ENCODE measurements at regions not wholly inside any gene's neighbourhood (a gene's known extent, or its start where the extent isn't known, plus 50 kb on each side); places are given as distances from the start of the nearest gene placed in this dataset.

DNA sequence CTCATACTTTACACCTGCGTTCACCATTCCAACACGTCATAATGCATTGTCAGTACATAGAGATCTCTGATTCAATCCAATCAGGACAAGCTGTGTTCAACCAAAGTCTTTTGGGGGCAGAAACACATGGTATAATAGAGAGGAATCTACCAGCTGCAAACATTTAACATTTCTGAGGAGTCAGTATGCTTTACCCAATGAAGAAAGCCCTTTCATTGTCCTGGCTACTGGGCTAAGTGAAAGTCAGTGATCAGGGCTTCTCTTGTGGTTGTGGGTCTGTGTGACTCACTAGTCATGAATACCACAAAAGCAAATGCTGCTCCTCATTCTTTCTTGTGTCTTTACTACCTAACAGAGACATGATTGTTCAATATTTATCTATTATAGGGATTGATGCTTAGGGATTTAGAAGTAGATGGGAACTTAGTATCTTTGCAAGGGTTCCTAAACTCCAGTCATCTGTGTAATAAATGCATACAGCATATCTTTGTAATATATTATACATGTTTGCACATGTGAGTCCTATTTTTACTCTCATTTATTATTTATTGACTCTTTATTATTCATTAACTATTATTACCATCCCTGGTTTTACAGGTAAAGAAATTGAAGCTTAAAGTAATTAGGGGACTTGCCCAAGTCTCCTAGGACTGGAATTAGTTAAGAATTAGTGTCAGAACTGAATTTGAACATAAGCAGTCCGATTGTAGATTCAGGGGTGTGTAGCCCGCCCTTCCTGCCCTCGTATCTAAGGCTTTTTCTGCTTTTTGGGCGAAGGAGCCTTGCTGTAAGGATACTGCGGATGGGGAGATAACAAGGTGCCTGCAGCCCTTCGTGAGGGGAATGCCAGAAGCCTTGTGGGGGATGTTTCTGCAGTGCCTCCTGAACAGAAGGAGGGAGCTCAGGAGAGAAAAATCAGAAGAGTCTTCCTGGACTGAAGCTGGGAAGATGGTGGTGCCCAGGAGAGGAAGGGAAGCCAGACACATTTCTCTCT lies 353.1 kb upstream of the BOD1L1 start:
- H3K27me3 ChIP-seq (ENCODE audit: insufficient read depth, low read length) = no peaks in the 10 kb centered on the region
- no peaks in the 10 kb centered on the region for H3K4me1 ChIP-seq (ENCODE audit: insufficient read depth, low read length)
- no peak overlapping the region for H2AFZ ChIP-seq (ENCODE audit: low read depth, low read length)
- no peaks in the 10 kb centered on the region for H3K9me3 ChIP-seq (ENCODE audit: low read length)
- H3K36me3 ChIP-seq (ENCODE audit: insufficient read depth, low read length) = no peaks in the 10 kb centered on the region
- H3K4me3 ChIP-seq (ENCODE audit: low read length) = no peak overlapping the region

DNA sequence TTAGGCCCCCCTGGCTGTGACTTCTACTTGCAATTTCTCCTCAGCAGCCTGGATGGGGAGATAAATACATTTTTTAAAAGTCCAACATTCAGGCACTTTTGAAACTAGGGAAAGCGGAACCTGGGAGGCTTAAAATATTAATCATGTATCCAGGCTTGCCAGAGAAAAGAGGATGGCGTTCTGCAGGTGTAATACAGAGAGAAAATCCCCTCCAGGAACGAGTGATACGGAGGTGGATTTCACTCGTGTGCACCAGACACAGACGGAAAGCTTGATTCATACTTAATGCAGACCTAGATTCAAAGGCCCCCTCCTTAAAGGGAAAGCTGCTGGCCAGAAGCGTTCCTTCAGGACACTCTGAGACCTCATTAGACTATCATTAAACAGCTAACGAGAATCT lies 354.0 kb upstream of the BOD1L1 start:
- no peaks in the 10 kb centered on the region for H3K27me3 ChIP-seq (ENCODE audit: insufficient read depth, low read length)
- no peaks in the 10 kb centered on the region for H3K36me3 ChIP-seq (ENCODE audit: insufficient read depth, low read length)
- no peaks in the 10 kb centered on the region for H3K9me3 ChIP-seq (ENCODE audit: low read length)
- no peak overlapping the region for H2AFZ ChIP-seq (ENCODE audit: low read depth, low read length)
- no peak overlapping the region for H3K4me3 ChIP-seq (ENCODE audit: low read length)
- H3K4me1 ChIP-seq (ENCODE audit: insufficient read depth, low read length) = no peaks in the 10 kb centered on the region

DNA sequence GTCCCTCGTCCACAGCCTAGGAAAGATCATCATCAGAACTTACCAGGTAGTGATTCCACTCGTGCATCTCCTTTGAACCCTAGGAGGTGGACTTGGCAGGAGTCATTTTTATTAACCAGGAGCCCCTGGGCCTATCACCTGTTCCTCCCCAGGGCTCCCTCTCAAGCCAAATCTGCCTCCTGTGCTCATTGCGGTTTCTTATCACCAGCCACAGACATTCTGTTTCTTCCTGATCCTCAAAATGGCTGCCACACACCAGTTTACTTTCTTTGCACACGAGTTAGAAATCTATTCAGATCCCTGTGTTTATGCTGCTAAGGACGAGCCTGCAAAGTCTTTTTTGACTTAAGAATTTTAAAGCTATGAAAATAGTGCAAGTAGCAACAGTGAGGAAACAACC lies 354.5 kb upstream of the BOD1L1 start:
- Histone ChIP-seq H3K27me3 (ENCODE audit: insufficient read depth, low read length) (no peaks in the 10 kb centered on the region), H3K9me3 (ENCODE audit: low read length) (no peaks in the 10 kb centered on the region), H2AFZ (ENCODE audit: low read depth, low read length) (no peak overlapping the region), H3K4me3 (ENCODE audit: low read length) (no peak overlapping the region), H3K36me3 (ENCODE audit: insufficient read depth, low read length) (no peaks in the 10 kb centered on the region), H3K4me1 (ENCODE audit: insufficient read depth, low read length) (no peaks in the 10 kb centered on the region)

DNA sequence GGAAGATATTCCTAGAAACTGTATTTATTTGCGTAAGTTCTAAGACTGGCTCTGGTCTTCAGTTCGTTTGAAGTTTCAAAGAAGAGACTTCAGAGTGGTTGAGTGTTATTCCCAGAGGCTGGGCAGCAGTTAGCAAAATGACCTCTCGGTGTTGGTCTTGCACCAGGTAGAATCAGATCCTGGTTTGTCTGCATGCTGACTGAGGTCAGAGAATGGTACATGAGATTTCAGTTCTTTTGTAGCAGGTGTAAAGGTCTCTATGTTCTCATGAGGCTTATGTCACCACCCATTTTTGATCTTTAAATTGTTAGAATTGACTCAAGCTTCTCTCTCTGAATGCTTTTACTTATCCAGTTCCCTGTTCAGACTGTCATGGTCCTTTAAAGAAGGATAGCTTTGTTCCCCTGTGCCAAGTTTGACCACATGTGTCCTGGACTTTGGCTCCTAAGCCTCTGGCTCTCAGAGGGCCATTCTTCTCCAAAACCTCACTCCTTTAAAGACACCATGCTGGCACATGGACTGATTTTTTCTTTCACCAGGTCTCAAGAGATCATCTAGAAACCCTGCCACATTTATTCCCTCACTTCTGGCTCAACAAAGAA lies 355.8 kb upstream of the BOD1L1 start:
- H3K36me3 ChIP-seq (ENCODE audit: insufficient read depth, low read length) = no peaks in the 10 kb centered on the region
- no peak overlapping the region for H3K4me3 ChIP-seq (ENCODE audit: low read length)
- no peak overlapping the region for H2AFZ ChIP-seq (ENCODE audit: low read depth, low read length)
- no peaks in the 10 kb centered on the region for H3K27me3 ChIP-seq (ENCODE audit: insufficient read depth, low read length)
- no peaks in the 10 kb centered on the region for H3K9me3 ChIP-seq (ENCODE audit: low read length)
- no peaks in the 10 kb centered on the region for H3K4me1 ChIP-seq (ENCODE audit: insufficient read depth, low read length)

DNA sequence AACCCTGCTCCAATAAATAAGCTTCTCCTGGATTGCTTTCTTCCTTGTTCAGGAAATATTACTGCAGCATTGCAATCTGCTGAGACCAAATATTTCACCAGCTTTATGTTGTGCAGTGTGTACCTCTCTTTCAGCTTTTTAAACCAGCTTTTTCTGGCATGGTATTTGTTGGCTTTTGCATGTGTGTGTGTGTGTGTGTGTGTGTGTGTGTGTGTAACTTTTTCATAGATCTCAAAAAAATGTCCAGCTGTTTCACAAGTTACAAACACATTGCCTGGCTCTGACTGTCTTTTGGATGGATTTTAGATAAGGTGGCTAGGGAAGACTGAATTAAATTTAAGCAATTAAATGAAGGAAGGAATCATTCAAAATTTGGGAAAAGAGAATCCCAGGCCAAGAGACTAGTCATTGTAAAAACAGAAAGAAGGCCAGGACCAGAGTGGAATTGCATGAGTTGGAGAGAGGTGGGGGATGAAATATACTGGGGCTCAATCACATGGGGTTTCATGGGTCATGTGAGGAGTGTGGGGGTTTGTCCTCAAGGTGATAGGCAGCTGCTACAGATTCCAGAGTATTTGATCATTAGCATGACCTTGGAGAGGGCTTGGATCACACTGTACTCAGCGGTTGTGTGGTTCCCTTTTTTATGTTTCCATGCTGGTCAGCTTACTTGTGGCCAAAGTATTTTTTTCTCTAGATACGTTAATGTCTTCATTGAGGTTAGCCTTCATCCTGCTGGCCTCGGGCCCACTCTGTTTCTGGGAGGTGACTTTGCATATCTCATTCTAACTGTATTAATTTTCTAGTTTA lies 357.7 kb upstream of the BOD1L1 start:
- no peaks in the 10 kb centered on the region for H3K9me3 ChIP-seq (ENCODE audit: low read length)
- H2AFZ ChIP-seq (ENCODE audit: low read depth, low read length) = no peak overlapping the region
- no peaks in the 10 kb centered on the region for H3K27me3 ChIP-seq (ENCODE audit: insufficient read depth, low read length)
- no peaks in the 10 kb centered on the region for H3K4me1 ChIP-seq (ENCODE audit: insufficient read depth, low read length)
- no peaks in the 10 kb centered on the region for H3K36me3 ChIP-seq (ENCODE audit: insufficient read depth, low read length)
- no peak overlapping the region for H3K4me3 ChIP-seq (ENCODE audit: low read length)

DNA sequence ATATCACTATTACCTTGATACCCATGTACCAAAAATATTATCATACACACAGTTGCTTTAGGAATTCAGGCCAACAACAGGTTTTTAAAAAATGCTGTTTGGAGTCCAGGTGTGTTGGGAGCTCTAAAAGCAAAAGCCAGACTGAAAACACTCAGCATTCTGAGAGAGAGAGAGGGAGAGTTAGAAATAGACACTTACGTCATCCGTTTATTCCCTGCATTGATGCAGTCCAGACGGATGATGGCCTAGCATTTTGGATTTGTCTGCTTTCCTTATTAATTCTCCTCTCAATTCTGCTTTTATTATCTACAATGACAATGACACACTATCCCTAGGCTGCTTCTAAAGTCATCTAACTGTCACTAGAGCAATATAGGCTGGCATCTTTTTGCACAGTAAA lies 358.3 kb upstream of the BOD1L1 start:
- Histone ChIP-seq H2AFZ (ENCODE audit: low read depth, low read length) (no peak overlapping the region), H3K36me3 (ENCODE audit: insufficient read depth, low read length) (no peaks in the 10 kb centered on the region), H3K9me3 (ENCODE audit: low read length) (no peaks in the 10 kb centered on the region), H3K4me3 (ENCODE audit: low read length) (no peak overlapping the region), H3K27me3 (ENCODE audit: insufficient read depth, low read length) (no peaks in the 10 kb centered on the region), H3K4me1 (ENCODE audit: insufficient read depth, low read length) (peaks cover under 1% of the 10 kb centered on the region)

DNA sequence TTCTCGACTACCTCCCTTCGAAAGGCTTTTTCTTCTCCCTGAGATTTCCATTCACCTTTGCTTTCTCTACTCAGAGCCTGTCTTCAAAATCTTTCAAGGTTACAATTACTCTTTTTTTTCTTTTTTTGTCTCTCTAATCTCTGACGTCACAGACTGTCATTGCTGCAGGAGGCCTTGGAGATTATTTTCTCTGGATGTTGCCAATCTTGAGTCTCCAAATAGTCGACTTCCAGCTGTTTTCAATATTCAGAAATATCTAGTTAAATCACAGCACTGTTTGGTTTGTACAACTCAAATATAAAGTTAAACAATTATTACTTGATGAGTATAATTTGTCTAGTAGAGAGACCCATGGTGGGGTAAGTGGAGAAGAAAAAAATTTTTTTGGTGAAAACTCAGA lies 359.0 kb upstream of the BOD1L1 start:
- no peaks in the 10 kb centered on the region for H3K27me3 ChIP-seq (ENCODE audit: insufficient read depth, low read length)
- H3K4me3 ChIP-seq (ENCODE audit: low read length) = no peak overlapping the region
- H3K36me3 ChIP-seq (ENCODE audit: insufficient read depth, low read length) = no peaks in the 10 kb centered on the region
- H3K9me3 ChIP-seq (ENCODE audit: low read length) = no peaks in the 10 kb centered on the region
- H2AFZ ChIP-seq (ENCODE audit: low read depth, low read length) = no peak overlapping the region
- H3K4me1 ChIP-seq (ENCODE audit: insufficient read depth, low read length) = peaks cover 2% of the 10 kb centered on the region

DNA sequence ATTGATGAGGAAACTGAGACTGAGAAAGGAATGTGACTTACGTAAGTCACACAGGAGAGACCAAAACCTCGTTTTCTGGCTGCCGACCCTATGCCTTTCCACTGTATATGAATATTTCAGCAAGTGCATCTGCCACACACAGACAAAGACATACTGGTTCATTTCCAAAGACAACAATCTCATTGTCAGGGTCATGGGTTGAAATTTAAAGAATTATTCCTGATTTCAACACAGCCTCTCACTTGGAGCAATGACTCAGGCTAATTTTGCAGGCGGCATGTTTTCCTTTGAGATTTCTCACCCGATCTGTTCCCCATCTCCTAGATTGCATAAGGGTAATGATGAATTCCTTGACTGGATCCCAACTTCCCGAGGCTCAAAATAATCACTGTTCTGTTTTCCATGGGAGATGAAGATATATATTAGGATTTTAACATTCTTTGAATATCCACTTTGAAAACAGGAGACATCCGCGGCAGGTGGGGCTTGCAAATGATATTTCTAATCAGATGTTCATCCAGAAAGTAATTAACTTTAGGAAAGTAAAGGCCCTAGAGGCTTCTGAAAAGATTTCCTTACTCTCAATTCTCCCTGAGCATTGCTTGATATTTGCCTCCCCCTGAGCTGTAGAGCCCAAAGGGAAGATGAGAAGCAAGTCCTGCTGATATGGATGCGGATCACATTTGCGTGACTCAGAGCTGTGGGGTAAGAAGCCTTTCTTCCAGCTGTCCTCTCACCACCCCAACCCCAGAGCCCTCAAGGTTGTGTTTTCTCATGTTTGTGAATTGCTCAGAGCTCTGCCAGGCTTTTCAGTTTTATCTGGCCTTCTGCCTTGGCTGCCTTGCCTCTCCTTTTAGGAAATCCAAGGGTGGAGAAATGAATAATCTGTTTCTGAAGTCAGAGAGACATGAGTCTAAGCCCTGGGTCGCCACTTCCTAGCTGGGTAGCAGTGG lies 361.1 kb upstream of the BOD1L1 start:
- H3K4me1 ChIP-seq (ENCODE audit: insufficient read depth, low read length) = peaks cover 2% of the 10 kb centered on the region
- H3K36me3 ChIP-seq (ENCODE audit: insufficient read depth, low read length) = no peaks in the 10 kb centered on the region
- no peaks in the 10 kb centered on the region for H3K9me3 ChIP-seq (ENCODE audit: low read length)
- H2AFZ ChIP-seq (ENCODE audit: low read depth, low read length) = no peak overlapping the region
- H3K4me3 ChIP-seq (ENCODE audit: low read length) = no peak overlapping the region
- H3K27me3 ChIP-seq (ENCODE audit: insufficient read depth, low read length) = no peaks in the 10 kb centered on the region

DNA sequence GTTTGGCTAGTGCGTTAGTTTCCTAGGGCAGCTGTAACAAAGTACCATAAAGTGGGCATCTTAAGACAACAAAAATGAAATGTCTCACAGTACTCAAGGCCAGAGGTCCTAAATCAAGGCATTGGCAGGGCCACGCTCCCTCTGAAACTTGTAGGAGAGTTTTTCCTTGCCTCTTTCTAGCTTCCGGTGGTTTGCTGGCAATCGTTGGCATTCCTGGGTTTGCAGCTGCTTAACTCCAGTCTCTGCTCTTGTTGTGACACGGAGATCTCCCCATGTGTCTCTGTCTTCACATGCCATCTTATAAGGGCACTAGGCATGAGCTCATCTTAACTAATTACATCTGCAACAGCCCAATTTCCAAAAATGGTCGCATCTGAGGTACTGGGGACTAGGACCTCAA lies 362.0 kb upstream of the BOD1L1 start:
- Histone ChIP-seq H3K9me3 (ENCODE audit: low read length) (no peaks in the 10 kb centered on the region), H2AFZ (ENCODE audit: low read depth, low read length) (no peak overlapping the region), H3K4me3 (ENCODE audit: low read length) (no peak overlapping the region), H3K27me3 (ENCODE audit: insufficient read depth, low read length) (no peaks in the 10 kb centered on the region), H3K4me1 (ENCODE audit: insufficient read depth, low read length) (peaks cover 2% of the 10 kb centered on the region), H3K36me3 (ENCODE audit: insufficient read depth, low read length) (no peaks in the 10 kb centered on the region)

DNA sequence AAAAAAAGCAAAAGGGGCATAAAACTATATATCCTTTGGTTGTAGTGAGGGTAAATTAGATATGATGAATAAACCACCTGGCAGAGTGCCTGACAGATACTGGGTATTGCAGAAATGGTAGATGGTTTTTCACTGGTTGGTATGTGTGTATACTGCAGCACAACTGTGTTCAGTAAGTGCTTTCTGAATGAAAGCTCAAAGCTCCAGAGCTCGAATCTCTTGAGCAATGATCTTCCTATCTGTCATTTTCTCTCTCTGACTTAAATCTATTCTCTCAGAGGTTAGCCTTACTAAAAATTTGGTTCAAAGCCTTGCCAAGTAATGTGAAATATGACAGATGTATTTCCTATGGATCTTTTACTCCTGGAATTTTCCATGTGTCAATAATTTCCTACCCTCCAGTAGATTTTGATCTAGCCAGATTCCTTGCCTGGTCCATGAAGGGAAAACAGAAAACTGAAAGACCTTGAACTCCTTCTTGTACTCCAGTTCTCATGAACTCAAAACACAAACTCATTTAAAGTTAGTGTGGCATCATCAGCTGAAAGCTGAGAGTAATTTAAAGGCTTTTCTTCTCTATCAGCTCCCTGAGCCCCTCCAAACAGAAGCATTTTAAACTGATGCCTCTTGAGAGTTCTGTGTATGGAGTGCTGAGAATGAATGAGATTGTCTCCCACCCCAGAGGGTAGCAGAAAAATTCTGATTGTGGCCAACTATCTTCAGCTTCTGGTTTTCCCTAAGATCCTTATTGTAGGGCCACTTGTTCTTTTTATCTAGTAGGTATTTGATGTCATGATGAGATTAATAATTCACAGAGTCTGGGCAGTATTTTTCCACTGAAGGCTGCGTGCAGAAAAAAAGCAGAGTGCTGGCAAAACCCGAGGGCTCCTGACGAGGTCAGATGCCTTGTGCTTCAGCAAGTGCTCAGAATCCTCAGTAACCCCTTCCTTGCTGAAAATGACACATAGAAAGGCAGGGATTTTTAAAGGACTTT lies 363.4 kb upstream of the BOD1L1 start:
- H3K4me1 ChIP-seq (ENCODE audit: insufficient read depth, low read length) = peaks cover 2% of the 10 kb centered on the region
- H3K4me3 ChIP-seq (ENCODE audit: low read length) = no peak overlapping the region
- H3K36me3 ChIP-seq (ENCODE audit: insufficient read depth, low read length) = no peaks in the 10 kb centered on the region
- no peaks in the 10 kb centered on the region for H3K9me3 ChIP-seq (ENCODE audit: low read length)
- H3K27me3 ChIP-seq (ENCODE audit: insufficient read depth, low read length) = no peaks in the 10 kb centered on the region
- no peak overlapping the region for H2AFZ ChIP-seq (ENCODE audit: low read depth, low read length)

DNA sequence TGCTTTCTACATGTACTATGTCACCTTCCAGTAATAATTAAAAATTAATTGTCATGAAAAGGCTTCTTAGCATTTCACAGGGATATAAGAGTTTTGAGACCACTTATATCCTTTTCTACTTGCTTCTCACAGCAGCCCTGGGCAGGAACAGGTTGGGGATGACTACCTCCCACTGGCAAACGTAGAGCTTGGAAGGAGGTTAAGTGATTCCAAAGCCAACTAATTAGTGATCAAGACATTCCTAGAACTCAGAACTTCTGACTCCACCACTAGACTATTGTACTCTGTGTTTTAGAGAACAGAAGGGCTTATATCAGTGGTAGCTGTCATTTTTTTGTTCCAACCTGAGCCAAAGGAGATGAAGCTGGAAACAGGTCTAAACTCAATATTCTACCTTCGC lies 364.5 kb upstream of the BOD1L1 start:
- Histone ChIP-seq H3K27me3 (ENCODE audit: insufficient read depth, low read length) (no peaks in the 10 kb centered on the region), H2AFZ (ENCODE audit: low read depth, low read length) (no peak overlapping the region), H3K4me3 (ENCODE audit: low read length) (no peak overlapping the region), H3K4me1 (ENCODE audit: insufficient read depth, low read length) (peaks cover 2% of the 10 kb centered on the region), H3K36me3 (ENCODE audit: insufficient read depth, low read length) (no peaks in the 10 kb centered on the region), H3K9me3 (ENCODE audit: low read length) (no peaks in the 10 kb centered on the region)

All from neuron (in vitro differentiated cells).